ENCODE measurements at regions not wholly inside any gene's neighbourhood (a gene's known extent, or its start where the extent isn't known, plus 50 kb on each side); places are given as distances from the start of the nearest gene placed in this dataset.

DNA sequence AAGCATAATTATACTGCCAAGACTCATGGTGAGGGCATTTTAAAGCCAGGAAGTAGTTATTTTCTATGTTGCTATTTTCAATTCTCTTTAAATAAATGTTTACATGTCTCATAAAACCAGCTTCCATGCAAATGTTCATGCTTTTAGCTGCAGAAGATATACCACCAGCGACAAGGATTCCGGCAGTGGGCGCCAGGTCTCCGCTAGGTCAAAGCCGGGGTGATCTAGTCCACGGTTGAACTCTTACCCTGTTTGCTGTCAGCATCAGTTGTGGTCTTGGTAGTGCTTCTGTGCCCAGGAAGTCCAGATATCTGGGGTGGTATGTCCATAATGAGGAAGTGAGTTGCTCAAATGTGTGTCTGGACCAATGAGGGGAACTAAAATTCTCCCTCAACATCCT is 265.7 kb downstream of the BRD1 start:
- in situ Hi-C loops (cut with MboI; ENCODE audit: low sequenced_read_pairs): no loop called here

More for the DNA sequence above, 265.7 kb downstream of the BRD1 start:
- Histone ChIP-seq H3K18ac (ENCODE audit: low read depth, low read length) (no peak overlapping the region), H3K9me1 (ENCODE audit: insufficient read depth, low read length) (no peaks in the 10 kb centered on the region), H4K8ac (ENCODE audit: low read depth in 2 of 2, low read length in 2 of 2) (no peak overlapping the region), H3K23ac (ENCODE audit: low read depth, low read length) (no peak overlapping the region), H3K14ac (replicated peaks; ENCODE audit: low read depth, low read length) (no peak overlapping the region), H3K4ac (ENCODE audit: low read depth, low read length) (no peak overlapping the region), H2AFZ (replicated peaks; ENCODE audit: low read length, poor library complexity) (no peak overlapping the region), H2BK15ac (ENCODE audit: low read depth, low read length) (no peak overlapping the region), H2BK120ac (ENCODE audit: low read depth, low read length) (no peak overlapping the region), H3K27me3 (ENCODE audit: control insufficient read depth, insufficient read depth, low read length) (no peaks in the 10 kb centered on the region), H3K4me2 (ENCODE audit: low read depth, low read length) (no peak overlapping the region), H2AK9ac (replicated peaks; ENCODE audit: low read depth, low read length, poor library complexity) (no peak overlapping the region), H3K36me3 (ENCODE audit: control insufficient read depth, insufficient read depth, low read length) (no peaks in the 10 kb centered on the region), H2AK5ac (ENCODE audit: low read depth, low read length) (no peak overlapping the region), H3K27ac (ENCODE audit: insufficient read depth, low read length) (no peak overlapping the region), H3K4me1 (ENCODE audit: control insufficient read depth, insufficient read depth, low read length) (no peaks in the 10 kb centered on the region), H3K79me1 (ENCODE audit: low read depth in 1 of 2, low read length in 2 of 2) (no peaks in the 10 kb centered on the region), H4K5ac (ENCODE audit: low read depth, low read length) (no peak overlapping the region), H3K9ac (ENCODE audit: low read depth, low read length) (no peak overlapping the region), H2BK5ac (ENCODE audit: low read depth, low read length, poor library complexity, severe bottlenecking) (no peak overlapping the region), H4K91ac (ENCODE audit: insufficient read depth, low read depth, low read length) (no peak overlapping the region), H4K20me1 (ENCODE audit: insufficient read depth, low read length) (no peaks in the 10 kb centered on the region), H3K56ac (ENCODE audit: extremely low read depth, insufficient read depth, low read length) (no peak overlapping the region), H3K9me3 (ENCODE audit: control insufficient read depth, insufficient read depth, low read length) (peaks cover 30% of the 10 kb centered on the region), H3K4me3 (ENCODE audit: insufficient read depth, low read depth, low read length) (no peak overlapping the region), H2BK20ac (ENCODE audit: low read depth, low read length) (no peak overlapping the region)
- ChIA-PET POLR2A (ENCODE audit: unreplicated experiment) (no interaction called here), CTCF (no interaction called here)
- no TSS peak for BruUV-seq (replicated peaks)
- no CpG with 5 or more reads among the region's 6 CpGs for WGBS, 2 experiments (ENCODE audit: extremely low coverage in 2 of 2, insufficient read length in 1 of 2)
- dilution Hi-C loops (cut with HindIII; ENCODE audit: low sequenced_read_pairs, unreplicated experiment) (no loop called here), intact Hi-C loops (cut with micrococcal nuclease) (no loop called here)
- no peak for ATAC-seq (ENCODE audit: low read depth)
- DNase-seq: no peak
- TF ChIP-seq, protein P1, sequence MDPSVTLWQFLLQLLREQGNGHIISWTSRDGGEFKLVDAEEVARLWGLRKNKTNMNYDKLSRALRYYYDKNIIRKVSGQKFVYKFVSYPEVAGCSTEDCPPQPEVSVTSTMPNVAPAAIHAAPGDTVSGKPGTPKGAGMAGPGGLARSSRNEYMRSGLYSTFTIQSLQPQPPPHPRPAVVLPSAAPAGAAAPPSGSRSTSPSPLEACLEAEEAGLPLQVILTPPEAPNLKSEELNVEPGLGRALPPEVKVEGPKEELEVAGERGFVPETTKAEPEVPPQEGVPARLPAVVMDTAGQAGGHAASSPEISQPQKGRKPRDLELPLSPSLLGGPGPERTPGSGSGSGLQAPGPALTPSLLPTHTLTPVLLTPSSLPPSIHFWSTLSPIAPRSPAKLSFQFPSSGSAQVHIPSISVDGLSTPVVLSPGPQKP (IDR thresholded peaks at IDR 0.05; ENCODE audit: borderline replicate concordance, low read depth, low read length): no peak
- TF ChIP-seq SMC3 (IDR thresholded peaks at IDR 0.05; ENCODE audit: low read depth, low read length): no peak
- no peak for TF ChIP-seq RAD21 (IDR thresholded peaks at IDR 0.05; ENCODE audit: low read length)

Measured in IMR-90 (cell line).